A673 (cell line): ENCODE measurements at regions not wholly inside any gene's neighbourhood (a gene's known extent, or its start where the extent isn't known, plus 50 kb on each side); places are given as distances from the start of the nearest gene placed in this dataset.

ENCODE experiments used
- CTCF ChIP-seq: fragments of 300-800, 200-600 bp; sonication (generic); conservative IDR thresholded peaks from 2 replicates; pipeline ENCODE4 v1.5.1; 2017; ENCODE audit warnings: low read depth, mild to moderate bottlenecking, antibody characterized with exemption, low read length, moderate library complexity, mixed read lengths
- EZH2 ChIP-seq: fragments of 200-600 bp; sonication (generic); IDR thresholded peaks from 2 replicates; pipeline ENCODE4 v1.6.1; 2017; ENCODE audit warnings: borderline replicate concordance, low read depth, mild to moderate bottlenecking, mixed read lengths, antibody characterized with exemption, low read length; ENCODE audit not compliant: poor library complexity, severe bottlenecking

- TF ChIP-seq CTCF (no peak), EZH2 (no peak)
Measured at GRCh38 chr5:135718151-135718550, 116.3 kb upstream of the SLC25A48 start.
